Naive thymus-derived CD4-positive, alpha-beta T cell (primary cell): ENCODE measurements at regions not wholly inside any gene's neighbourhood (a gene's known extent, or its start where the extent isn't known, plus 50 kb on each side); places are given as distances from the start of the nearest gene placed in this dataset.
"Not testable (repeated sequence)": the region's sequence is repeated elsewhere in the genome, so short reads cannot be mapped to it uniquely, and the experiment has no call there.

ENCODE experiments used
- ATAC-seq: fragments of 150-1000 bp; cut with Tn5 transposase; 2 replicates; pipeline ENCODE4 v1.10.0; 2021; ENCODE audit warnings: mild to moderate bottlenecking, moderate library complexity
- CTCF ChIA-PET: fragments of 350-600 bp; sonication (Branson Sonifier 250); formaldehyde crosslinking; loops from one replicate; lab custom pipeline; 2021; ENCODE audit warnings: antibody characterized with exemption; lab: Charles Lee
- POLR2A ChIA-PET: fragments of 350-600 bp; sonication (Branson Sonifier 250); formaldehyde crosslinking; loops from one replicate; lab custom pipeline; 2021; ENCODE audit warnings: antibody characterized with exemption, inconsistent platforms; lab: Charles Lee
- DNase-seq, 9 donors: peaks; one replicate each; pipeline versions ENCODE4 v3.0.0 to v3.0.0-alpha.2; 2020 to 2022; ENCODE audit warnings: mixed read lengths in 1 of 9
- H3K27ac ChIP-seq: one replicate; pipeline ENCODE4 v1.7.0; 2013; ENCODE audit warnings: mild to moderate bottlenecking, low read depth, low read length, moderate library complexity
- H3K27me3 ChIP-seq, 2 donors: one replicate each; pipeline ENCODE4 v1.7.0; 2013; ENCODE audit warnings: low read length in 2 of 2, mild to moderate bottlenecking in 2 of 2, moderate library complexity in 2 of 2; ENCODE audit not compliant: control insufficient read depth in 2 of 2, insufficient read depth in 2 of 2
- H3K36me3 ChIP-seq, 3 experiments: 1 replicate in 2 of 3; 2 replicates in 1 of 3; pipeline ENCODE4 v1.7.0; 2013; ENCODE audit warnings: low read length in 3 of 3, mild to moderate bottlenecking in 3 of 3, moderate library complexity in 1 of 3; ENCODE audit not compliant: insufficient read depth in 3 of 3, control insufficient read depth in 2 of 3
- H3K4me1 ChIP-seq, 2 donors: one replicate each; pipeline ENCODE4 v1.7.0; 2013; ENCODE audit warnings: low read length in 2 of 2, mild to moderate bottlenecking in 2 of 2, moderate library complexity in 1 of 2; ENCODE audit not compliant: control insufficient read depth in 2 of 2, insufficient read depth in 2 of 2
- H3K4me3 ChIP-seq: 2 replicates; pipeline ENCODE4 v1.7.0; 2013; ENCODE audit warnings: mild to moderate bottlenecking, low read length
- H3K9me3 ChIP-seq, 3 experiments: 1 replicate in 2 of 3; 2 replicates in 1 of 3; pipeline ENCODE4 v1.7.0; 2013; ENCODE audit warnings: low read length in 3 of 3; ENCODE audit not compliant: control insufficient read depth in 2 of 3
- H3K27ac Mint-ChIP-seq, 9 donors: one replicate each; pipeline ENCODE4 v1.8.0; 2020 to 2022; ENCODE audit warnings: mixed read lengths in 9 of 9, mild to moderate bottlenecking in 8 of 9, moderate library complexity in 5 of 9, inconsistent platforms in 2 of 9
- H3K27me3 Mint-ChIP-seq, 5 donors: one replicate each; pipeline ENCODE4 v1.8.0; 2021 to 2022; ENCODE audit warnings: mixed read lengths in 5 of 5, mild to moderate bottlenecking in 1 of 5
- H3K36me3 Mint-ChIP-seq, 5 donors: one replicate each; pipeline ENCODE4 v1.8.0; 2020 to 2022; ENCODE audit warnings: mixed read lengths in 5 of 5, mild to moderate bottlenecking in 3 of 5, inconsistent platforms in 1 of 5
- H3K4me1 Mint-ChIP-seq, 7 donors: one replicate each; pipeline ENCODE4 v1.8.0; 2020 to 2022; ENCODE audit warnings: mixed read lengths in 7 of 7, mild to moderate bottlenecking in 3 of 7, inconsistent platforms in 1 of 7
- H3K4me3 Mint-ChIP-seq, 10 donors: one replicate each; pipeline ENCODE4 v1.8.0; 2020 to 2022; ENCODE audit warnings: mild to moderate bottlenecking in 10 of 10, mixed read lengths in 10 of 10, moderate library complexity in 6 of 10, inconsistent platforms in 2 of 10
- H3K9me3 Mint-ChIP-seq, 11 donors: one replicate each; pipeline ENCODE4 v1.8.0; 2020 to 2022; ENCODE audit warnings: mixed read lengths in 11 of 11, mild to moderate bottlenecking in 4 of 11, inconsistent platforms in 1 of 11, moderate library complexity in 1 of 11
- intact Hi-C, 2 donors: fragments of 100-400 bp; cut with micrococcal nuclease; formaldehyde crosslinking; loops; one replicate each; pipeline ENCODE4 v1.15.1; 2023

DNA sequence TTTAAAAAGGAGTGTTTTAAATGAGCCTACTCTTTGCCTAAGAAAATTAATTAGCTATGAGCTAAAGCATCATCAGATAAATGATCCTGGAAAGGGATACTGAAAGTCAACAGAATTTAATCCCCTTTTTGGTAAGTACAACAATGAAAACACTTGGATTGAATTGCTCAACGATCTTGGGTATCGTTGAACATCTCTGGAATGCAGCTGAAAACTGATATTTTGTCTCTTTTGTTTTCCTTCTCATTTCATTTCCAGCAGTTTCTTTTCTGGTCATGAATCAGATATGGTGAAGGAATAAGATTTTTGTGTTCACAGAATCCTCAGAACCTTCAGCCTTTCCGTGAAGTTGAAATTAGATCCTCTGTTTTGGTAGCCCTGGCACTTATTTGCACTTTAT lies 771.2 kb downstream of the FSCB start:
- H3K27ac ChIP-seq = no peak overlapping the region
- Mint-ChIP-seq H3K27me3 (no peaks in the 10 kb centered on the region), H3K36me3 (no peaks in the 10 kb centered on the region), H3K4me1 (no peaks in the 10 kb centered on the region), H3K9me3 (peaks cover 0 to 12% (median 5%) of the 10 kb centered on the region in 11 donors), H3K4me3 (no peak overlapping the region), H3K27ac (no peak overlapping the region)
- ChIA-PET CTCF (no interaction called here), POLR2A (no interaction called here)
- H3K27me3 ChIP-seq = no peaks in the 10 kb centered on the region
- H3K4me1 ChIP-seq = no peaks in the 10 kb centered on the region
- DNase-seq (no peak), ATAC-seq (no peak)
- H3K36me3 ChIP-seq = no peaks in the 10 kb centered on the region
- intact Hi-C loops = no loop called here
- no peaks in the 10 kb centered on the region for H3K9me3 ChIP-seq
- no peak overlapping the region for H3K4me3 ChIP-seq

- ATAC-seq (no peak), DNase-seq (no peak)
- Mint-ChIP-seq H3K27me3 (no peaks in the 10 kb centered on the region), H3K27ac (no peak overlapping the region), H3K4me1 (no peaks in the 10 kb centered on the region), H3K4me3 (no peak overlapping the region), H3K36me3 (no peaks in the 10 kb centered on the region), H3K9me3 (peaks cover 0 to 8% (median 3%) of the 10 kb centered on the region in 11 donors)
- Histone ChIP-seq H3K9me3 (no peaks in the 10 kb centered on the region), H3K36me3 (no peaks in the 10 kb centered on the region), H3K4me3 (no peak overlapping the region), H3K4me1 (no peaks in the 10 kb centered on the region), H3K27ac (no peak overlapping the region), H3K27me3 (no peaks in the 10 kb centered on the region)
- ChIA-PET POLR2A (no interaction called here), CTCF (no interaction called here)
- intact Hi-C loops = no loop called here
Observed at GRCh38 chr14:43729143-43729542, 777.9 kb downstream of the FSCB start.

DNA sequence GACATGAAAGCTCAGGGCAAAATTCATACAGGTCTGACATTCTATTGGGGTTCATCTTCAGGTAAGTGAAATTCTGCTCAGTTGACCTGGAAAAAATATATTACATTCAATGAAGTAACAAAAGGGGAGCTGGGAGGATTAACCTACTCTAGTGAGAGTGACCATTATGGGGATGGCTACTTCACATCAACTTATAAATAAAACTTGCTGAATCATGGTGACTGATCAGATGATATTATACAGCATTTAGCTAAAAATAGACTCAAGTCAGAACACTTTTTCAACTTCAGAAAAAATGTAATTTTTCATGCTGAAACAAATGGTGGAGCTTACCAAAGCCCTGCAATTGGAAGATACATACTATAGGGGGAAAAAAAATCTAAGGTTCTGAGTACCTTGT lies 800.2 kb downstream of the FSCB start:
- Mint-ChIP-seq H3K9me3 (peaks cover 0 to 18% (median 4%) of the 10 kb centered on the region in 11 donors), H3K27ac (no peak overlapping the region), H3K36me3 (no peaks in the 10 kb centered on the region), H3K27me3 (no peaks in the 10 kb centered on the region), H3K4me1 (no peaks in the 10 kb centered on the region), H3K4me3 (no peak overlapping the region)
- no peak overlapping the region for H3K4me3 ChIP-seq
- CTCF ChIA-PET = no interaction called here
- H3K9me3 ChIP-seq = no peaks in the 10 kb centered on the region
- DNase-seq = no peak
- POLR2A ChIA-PET = no interaction called here
- no peak for ATAC-seq
- intact Hi-C loops = no loop called here
- no peaks in the 10 kb centered on the region for H3K4me1 ChIP-seq
- H3K36me3 ChIP-seq = no peaks in the 10 kb centered on the region
- no peak overlapping the region for H3K27ac ChIP-seq
- no peaks in the 10 kb centered on the region for H3K27me3 ChIP-seq

DNA sequence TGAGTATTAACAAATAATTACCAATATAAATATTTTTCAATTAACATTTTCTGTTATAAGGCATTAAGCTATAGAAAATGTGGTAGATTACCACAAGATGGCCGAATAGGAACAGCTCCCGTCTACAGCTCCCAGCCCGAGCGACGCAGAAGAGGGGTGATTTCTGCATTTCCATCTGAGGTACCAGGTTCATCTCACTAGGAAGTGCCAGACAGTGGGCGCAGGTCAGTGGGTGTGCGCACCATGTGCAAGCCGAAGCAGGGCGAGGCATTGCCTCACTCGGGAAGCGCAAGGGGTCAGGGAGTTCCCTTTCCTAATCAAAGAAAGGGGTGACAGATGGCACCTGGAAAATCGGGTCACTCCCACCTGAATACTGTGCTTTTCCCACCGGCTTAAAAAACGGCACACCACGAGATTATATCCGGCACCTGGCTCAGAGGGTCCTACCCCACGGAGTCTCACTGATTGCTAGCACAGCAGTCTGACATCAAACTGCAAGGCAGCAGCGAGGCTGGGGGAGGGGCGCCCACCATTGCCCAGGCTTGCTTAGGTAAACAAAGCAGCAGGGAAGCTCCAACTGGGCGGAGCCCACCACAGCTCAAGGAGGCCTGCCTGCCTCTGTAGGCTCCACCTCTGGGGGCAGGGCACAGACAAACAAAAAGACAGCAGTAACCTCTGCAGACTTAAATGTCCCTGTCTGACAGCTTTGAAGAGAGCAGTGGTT lies 808.4 kb downstream of the FSCB start:
- intact Hi-C loops, H3K36me3 ChIP-seq, ATAC-seq, H3K36me3 Mint-ChIP-seq, H3K27ac ChIP-seq, H3K4me1 Mint-ChIP-seq, H3K4me3 Mint-ChIP-seq, H3K27me3 ChIP-seq, H3K27me3 Mint-ChIP-seq, H3K4me1 ChIP-seq, H3K9me3 ChIP-seq, H3K4me3 ChIP-seq, DNase-seq, H3K27ac Mint-ChIP-seq, POLR2A ChIA-PET, CTCF ChIA-PET: not testable (repeated sequence)
- H3K9me3 Mint-ChIP-seq = peaks cover 0 to 16% (median 8%) of the 10 kb centered on the region in 11 donors

- no peaks in the 10 kb centered on the region for H3K4me1 ChIP-seq
- intact Hi-C loops = no loop called here
- Mint-ChIP-seq H3K36me3 (no peaks in the 10 kb centered on the region), H3K27ac (no peak overlapping the region), H3K4me3 (no peak overlapping the region), H3K4me1 (no peaks in the 10 kb centered on the region), H3K27me3 (no peaks in the 10 kb centered on the region), H3K9me3 (peaks cover 0 to 16% (median 7%) of the 10 kb centered on the region in 11 donors)
- H3K4me3 ChIP-seq = no peak overlapping the region
- POLR2A ChIA-PET = no interaction called here
- DNase-seq (no peak), ATAC-seq (no peak)
- H3K9me3 ChIP-seq = no peaks in the 10 kb centered on the region
- no peak overlapping the region for H3K27ac ChIP-seq
- no peaks in the 10 kb centered on the region for H3K36me3 ChIP-seq
- CTCF ChIA-PET = interaction anchor here (0.6 kb wide), 1 partner anchor 60 kb away, joined by 3 read pairs; no protein-coding TSS in a partner anchor
- H3K27me3 ChIP-seq = no peaks in the 10 kb centered on the region
Observed at GRCh38 chr14:43697003-43697402, 810.1 kb downstream of the FSCB start.

DNA sequence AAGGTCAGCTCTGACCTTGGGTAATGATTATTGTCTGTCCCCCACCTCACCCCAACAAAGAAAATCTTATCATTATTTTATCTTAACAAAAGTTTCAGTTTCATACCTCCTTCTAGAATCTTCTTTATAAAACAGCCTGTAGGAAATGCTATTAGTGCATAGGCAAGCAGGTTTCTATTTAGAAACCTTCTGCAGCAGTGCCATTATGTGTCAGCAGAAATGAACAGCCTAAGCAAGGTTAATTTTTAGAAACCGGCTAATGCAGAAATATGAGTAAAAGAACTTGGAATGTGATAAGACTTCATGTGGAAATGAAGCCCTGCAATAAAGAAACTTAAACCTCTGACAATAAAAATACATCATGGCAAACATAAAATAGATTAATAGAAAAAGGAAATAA lies 814.4 kb downstream of the FSCB start:
- Mint-ChIP-seq H3K27ac (no peak overlapping the region), H3K36me3 (no peaks in the 10 kb centered on the region), H3K9me3 (peaks cover 0 to 13% (median 4%) of the 10 kb centered on the region in 11 donors), H3K4me3 (no peak overlapping the region), H3K27me3 (no peaks in the 10 kb centered on the region), H3K4me1 (no peaks in the 10 kb centered on the region)
- no peaks in the 10 kb centered on the region for H3K9me3 ChIP-seq
- H3K4me3 ChIP-seq = no peak overlapping the region
- H3K4me1 ChIP-seq = no peaks in the 10 kb centered on the region
- POLR2A ChIA-PET = no interaction called here
- H3K27me3 ChIP-seq = no peaks in the 10 kb centered on the region
- H3K36me3 ChIP-seq = no peaks in the 10 kb centered on the region
- H3K27ac ChIP-seq = no peak overlapping the region
- intact Hi-C loops = no loop called here
- CTCF ChIA-PET = no interaction called here
- ATAC-seq (no peak), DNase-seq (no peak)

GRCh38 chr14:43687921-43688320 lies 819.2 kb downstream of the FSCB start:
- intact Hi-C loops = no loop called here
- ATAC-seq = no peak
- POLR2A ChIA-PET = no interaction called here
- H3K36me3 ChIP-seq = no peaks in the 10 kb centered on the region
- Mint-ChIP-seq H3K27me3 (no peaks in the 10 kb centered on the region), H3K36me3 (no peaks in the 10 kb centered on the region), H3K4me3 (no peak overlapping the region), H3K9me3 (peaks cover 0 to 8% (median 1%) of the 10 kb centered on the region in 11 donors), H3K4me1 (no peaks in the 10 kb centered on the region), H3K27ac (no peak overlapping the region)
- H3K27ac ChIP-seq = no peak overlapping the region
- CTCF ChIA-PET = no interaction called here
- no peaks in the 10 kb centered on the region for H3K4me1 ChIP-seq
- DNase-seq = no peak
- no peaks in the 10 kb centered on the region for H3K27me3 ChIP-seq
- H3K9me3 ChIP-seq = no peaks in the 10 kb centered on the region
- no peak overlapping the region for H3K4me3 ChIP-seq
